NCI-H510A (cell line): ENCODE measurements at regions not wholly inside any gene's neighbourhood (a gene's known extent, or its start where the extent isn't known, plus 50 kb on each side); places are given as distances from the start of the nearest gene placed in this dataset.
"Not testable (repeated sequence)": the region's sequence is repeated elsewhere in the genome, so short reads cannot be mapped to it uniquely, and the experiment has no call there.

Experiments
- DNase-seq: peaks from one replicate; lab custom pipeline; 2025; lab: John Stamatoyannopoulos, UW

GRCh38 chr6:56838965-56839364 is 115.9 kb upstream of the BEND6 start:
- DNase-seq, result no peak

DNA sequence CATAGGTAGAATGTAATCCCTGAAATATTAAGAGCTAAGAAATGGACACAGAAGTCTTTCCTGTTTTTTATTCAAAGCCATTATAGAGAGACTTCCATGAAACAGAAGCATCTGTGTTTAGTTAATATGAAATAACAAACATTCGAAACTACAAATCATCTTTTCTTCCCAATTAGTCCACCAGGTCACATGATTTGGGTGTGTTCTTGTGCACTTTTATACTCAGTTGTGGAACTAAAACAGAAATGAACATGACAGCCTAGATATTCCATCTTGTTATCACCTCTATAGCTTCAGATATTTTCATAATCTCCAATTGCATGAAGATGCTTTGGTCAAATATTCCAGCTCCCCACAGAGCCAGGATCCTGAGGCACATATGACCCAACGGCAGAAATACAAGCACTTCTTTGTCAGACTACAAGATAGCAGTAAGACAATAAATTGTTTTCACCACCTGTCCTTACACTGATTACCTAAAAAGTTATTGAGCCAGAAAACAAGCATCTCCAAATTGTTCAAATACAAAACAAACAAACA is 116.8 kb upstream of the BEND6 start:
- DNase-seq, result no peak

GRCh38 chr6:56837322-56837894 is 117.5 kb upstream of the BEND6 start:
- DNase-seq, result peak; percentile 8

- no peak for DNase-seq
Observed at GRCh38 chr6:56835612-56836011, 119.3 kb upstream of the BEND6 start.

DNA sequence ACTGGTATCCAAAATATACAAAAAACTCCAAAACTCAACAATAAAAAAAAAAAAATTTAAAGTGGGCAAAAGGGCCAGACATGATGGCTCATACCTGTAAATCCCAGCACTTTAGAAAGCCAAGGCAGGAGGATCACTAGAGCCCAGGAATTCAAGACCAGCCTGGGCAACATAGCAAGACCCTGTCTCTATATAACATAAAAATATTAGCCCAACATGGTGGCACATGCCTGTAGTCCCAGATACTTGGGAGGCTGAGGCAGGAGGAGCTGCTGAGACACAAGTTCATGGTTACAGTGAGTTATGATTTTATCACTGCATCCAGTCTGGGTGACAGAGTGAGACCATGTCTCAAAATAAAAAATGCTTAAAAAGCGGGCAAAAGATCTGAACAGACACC is 121.0 kb upstream of the BEND6 start:
- DNase-seq, result no peak

GRCh38 chr6:56833127-56833791 is 121.6 kb upstream of the BEND6 start:
- no peak for DNase-seq

DNA sequence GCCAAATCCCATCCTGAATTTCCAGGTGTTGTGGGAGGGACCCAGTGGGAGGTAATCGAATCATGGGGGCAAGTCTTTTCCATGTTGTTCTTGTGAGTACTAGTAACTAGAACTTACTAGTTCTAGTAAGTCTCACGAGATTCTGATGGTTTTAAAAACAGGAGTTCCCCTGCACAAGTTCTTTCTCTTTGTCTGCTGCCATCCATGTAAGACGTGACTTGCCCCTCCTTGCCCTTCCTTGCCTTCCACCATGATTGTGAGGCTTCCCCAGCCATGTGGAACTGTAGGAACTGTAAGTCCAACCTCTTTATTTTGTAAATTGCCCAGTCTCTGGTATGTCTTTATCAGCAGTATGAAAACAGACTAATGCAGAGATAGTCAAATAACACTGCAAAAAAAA is 122.7 kb upstream of the BEND6 start:
- DNase-seq, result no peak

DNA sequence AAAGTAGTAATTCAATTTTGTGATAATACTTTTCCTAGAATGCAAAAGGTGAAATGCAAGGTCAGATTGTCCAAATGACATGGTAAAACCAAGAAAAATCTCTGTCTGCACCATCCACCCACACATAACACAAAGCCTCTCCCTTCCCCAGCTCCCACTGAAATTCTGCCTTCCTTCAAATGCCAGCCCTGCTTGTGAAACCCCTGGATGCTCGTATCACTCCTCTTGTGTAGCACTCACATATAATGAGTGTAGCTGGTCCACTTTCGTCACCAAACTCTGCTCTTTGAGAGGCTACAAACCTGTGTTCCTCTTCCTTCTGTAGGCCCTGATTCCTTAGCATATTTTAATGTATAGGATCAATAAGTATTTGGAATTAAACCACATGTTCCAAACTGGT is 123.6 kb upstream of the BEND6 start:
- DNase-seq, result no peak

DNA sequence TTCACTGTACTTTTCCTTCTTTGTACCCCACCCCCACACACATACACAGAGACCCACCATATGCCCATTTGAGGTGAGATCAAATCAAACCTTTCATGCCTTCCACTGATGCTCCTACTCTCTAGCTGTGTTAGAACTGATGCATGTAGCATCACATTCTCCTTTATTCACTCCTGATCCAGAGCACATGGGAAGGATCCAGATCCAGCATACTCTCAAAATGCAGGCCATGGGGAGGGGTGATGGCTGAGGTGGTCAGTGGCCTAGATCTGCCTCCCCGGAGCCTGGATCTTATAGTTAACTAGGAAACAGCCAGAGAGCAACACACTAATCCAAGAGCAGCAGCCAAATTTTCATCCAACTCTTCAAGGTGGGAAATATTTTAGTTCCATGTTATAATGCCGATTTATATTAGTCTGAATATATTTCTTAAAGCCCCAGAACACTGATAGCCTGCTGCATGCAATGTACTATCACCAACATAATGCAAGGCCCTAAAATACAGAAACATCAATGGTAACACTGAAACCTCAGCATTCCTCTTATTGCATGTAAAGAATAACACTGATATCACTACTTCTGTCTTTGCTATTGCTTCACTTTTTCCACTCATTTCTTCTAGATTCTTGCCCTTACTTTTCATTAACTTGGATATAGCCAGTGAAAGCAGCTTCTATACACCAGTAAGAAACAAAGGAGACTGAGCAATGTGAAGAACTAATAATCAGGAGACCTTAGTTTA is 126.8 kb upstream of the BEND6 start:
- DNase-seq, result no peak

DNA sequence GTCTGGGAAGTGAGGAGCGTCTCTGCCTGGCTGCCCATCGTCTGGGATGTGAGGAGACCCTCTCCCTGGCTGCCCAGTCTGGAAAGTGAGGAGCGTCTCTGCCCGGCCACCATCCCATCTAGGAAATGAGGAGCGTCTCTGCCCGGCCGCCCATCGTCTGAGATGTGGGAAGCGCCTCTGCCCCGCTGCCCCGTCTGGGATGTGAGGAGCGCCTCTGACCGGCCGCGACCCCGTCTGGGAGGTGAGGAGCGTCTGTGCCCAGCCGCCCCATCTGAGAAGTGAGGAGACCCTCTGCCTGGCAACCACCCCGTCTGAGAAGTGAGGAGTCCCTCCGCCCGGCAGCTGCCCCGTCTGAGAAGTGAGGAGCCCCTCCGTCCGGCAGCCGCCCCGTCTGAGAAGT is 130.5 kb upstream of the BEND6 start:
- not testable (repeated sequence) for DNase-seq

DNA sequence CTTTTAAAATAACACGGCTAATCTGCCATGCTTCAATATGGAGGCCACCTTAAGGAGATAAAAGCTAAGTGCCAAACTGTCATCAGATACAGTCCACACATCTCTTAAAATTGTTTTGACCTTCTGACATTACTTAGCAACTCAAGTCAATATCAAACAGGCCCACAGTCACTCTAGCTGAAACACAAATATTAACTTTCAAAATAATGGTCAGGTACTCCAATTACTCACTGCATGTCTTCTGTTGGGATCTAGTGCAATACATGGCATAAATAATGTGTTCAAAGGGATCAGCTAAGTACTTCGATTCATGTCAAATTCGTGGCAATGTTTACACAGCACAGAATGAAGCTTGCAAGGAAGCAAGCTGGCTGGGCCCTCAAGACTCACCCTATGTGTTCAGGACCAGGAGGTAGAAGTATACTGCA is 133.9 kb upstream of the BEND6 start:
- peak; percentile 41 for DNase-seq

DNA sequence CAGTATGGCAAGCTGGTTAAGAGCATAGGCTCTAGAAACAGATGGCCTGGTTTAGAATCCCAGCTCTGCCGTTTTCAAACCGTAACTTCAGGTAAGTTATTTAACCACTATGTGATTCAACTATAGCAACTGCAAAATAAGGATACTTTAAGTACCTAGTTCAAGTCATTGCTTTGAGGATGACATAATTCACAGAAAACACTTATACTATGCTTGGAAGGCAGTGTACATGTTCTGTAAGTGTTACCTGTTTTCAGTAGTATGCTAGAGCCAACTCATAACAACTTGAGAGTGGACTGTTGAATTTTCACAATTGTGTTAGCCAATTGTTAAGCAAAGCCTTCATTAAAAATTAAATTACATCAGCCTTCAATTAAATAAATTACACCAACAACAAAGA is 134.8 kb upstream of the BEND6 start:
- DNase-seq, result no peak

- no peak for DNase-seq
Observed at GRCh38 chr6:56819604-56820003, 135.3 kb upstream of the BEND6 start.

DNA sequence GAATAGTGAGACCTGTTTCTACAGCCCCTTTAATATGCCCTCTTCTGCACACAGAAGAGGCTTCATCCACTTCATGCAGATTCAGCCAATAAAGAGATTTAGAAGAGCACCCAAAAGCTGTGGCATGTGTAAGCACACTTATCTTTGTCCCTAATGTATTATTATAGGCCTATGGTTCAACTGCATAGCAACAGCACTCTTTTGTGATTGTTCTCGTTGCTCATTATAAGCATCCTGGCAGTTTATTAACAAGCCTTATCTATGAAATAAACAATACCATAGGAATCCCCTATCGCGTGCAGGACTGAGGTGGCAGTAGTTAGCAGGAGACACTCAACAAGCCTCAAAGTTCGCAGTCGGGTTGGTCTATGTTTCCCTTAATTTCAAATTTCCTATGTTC is 138.5 kb upstream of the BEND6 start:
- DNase-seq, result no peak

GRCh38 chr6:56815436-56815835 is 139.5 kb upstream of the BEND6 start:
- DNase-seq, result no peak

GRCh38 chr6:56814802-56815201 is 140.1 kb upstream of the BEND6 start:
- no peak for DNase-seq

DNA sequence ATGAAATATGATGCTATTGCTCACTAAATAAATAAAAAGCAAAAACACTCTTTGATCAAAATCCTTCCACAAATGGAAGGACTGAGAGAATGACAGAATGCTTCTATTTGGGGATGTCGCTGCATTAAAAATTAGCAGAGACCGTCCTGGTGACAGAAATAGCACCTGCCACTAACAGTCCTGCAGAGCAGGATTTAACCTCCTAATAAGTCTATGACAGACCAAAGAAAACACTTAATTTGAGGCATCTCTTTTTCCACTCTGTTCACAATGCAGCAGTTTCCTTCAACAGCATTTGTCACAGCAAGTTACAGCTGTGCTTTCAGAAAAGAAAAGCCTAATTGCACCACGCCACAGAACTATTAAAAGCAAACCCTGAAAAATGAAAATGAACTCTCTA is 140.6 kb upstream of the BEND6 start:
- DNase-seq, result no peak

- not testable (repeated sequence) for DNase-seq
Observed at GRCh38 chr6:56812851-56813250, 142.1 kb upstream of the BEND6 start.

DNA sequence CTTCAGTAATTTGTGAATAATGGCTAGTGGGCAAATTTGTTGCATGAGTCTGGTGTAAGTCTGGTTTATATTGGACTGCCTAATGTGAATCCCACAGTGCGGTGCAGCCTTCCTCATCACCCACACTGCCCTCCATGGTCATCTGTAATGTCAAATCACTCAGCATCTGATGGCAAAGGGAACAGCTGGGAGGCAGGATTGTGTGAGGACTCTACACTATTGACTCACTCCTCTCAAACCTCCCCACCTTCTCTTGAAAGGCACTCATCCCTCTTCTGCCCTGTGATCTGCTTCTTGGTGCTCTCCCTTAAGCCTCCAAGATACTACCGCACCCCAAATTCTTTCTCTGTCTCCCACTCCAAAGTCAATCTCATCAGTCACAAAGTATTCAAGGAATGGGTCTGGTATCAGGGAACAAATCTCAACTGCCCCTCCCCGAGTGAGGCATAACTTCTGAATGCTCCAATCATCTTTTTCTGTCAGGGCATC is 146.0 kb upstream of the BEND6 start:
- DNase-seq, result peak; percentile 67

- DNase-seq, result no peak
Observed at GRCh38 chr6:56807989-56808337, 146.9 kb upstream of the BEND6 start.

GRCh38 chr6:56807326-56807988 is 147.4 kb upstream of the BEND6 start:
- DNase-seq, result no peak

DNA sequence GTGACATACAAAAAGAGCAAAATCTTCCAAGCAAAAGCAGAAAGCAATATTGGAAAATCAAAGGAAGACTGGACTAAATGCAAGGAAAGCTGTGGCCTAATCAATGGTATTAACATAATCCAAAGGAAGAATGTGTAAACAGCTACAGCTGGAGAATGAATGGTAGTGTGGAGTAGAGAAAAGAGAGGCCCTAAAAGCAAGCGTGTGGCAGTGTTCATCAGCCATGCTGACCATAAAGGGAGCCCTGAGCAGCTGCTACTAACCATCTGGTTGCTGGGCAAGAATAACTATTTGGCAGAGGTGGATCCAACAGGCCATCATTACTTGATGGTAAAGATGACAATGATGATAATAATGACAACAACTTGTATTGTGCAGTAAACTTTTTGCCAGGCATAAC is 148.5 kb upstream of the BEND6 start:
- no peak for DNase-seq

DNA sequence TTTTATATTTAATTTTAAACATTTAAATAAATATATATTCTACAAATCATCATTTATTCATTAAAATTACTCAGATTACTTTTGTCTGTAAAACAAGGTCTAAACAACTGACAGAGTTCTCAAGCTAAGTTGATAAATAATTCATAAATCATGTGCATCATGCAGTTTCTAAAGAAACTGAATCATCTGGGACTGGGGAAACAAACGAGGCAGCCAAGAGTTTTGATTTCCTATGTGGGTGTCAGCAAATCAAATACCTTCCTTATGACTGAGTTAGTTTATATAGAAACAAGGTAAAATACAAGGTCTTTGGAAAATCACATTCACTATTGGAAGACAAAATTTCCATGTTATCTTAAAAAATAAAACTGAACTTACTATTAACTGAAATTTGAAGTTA is 149.9 kb upstream of the BEND6 start:
- DNase-seq, result no peak
